ENCODE measurements at regions not wholly inside any gene's neighbourhood (a gene's known extent, or its start where the extent isn't known, plus 50 kb on each side); places are given as distances from the start of the nearest gene placed in this dataset.

DNA sequence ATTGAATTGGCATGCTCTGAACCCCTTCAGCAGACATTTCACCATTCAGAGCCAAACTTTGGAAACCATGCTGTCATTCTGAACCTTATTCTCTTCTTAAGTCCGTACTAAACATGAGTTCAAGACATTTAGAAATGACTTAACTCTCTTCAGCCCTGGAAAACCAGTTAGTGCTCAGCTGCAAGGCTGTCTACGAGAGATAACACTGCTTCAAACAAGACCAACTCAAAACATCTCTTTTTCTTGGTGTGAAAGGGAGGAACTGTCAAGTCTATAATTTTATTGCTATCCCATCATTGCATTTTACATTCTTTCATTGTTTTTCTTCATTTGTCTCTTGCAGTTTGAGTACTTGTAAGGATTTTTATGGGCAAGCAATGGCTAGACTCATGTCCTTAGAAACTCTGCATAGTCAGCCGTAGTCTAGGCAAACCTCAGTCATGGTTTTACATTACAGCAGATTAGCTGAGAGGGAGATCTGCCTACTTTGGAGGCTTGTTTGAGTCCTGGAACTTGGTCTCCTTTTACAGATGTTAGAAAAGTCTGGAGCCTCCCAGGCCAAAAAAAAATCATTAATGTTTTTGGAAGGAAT, 120.6 kb upstream of the JADE1 start:
- no peak for FAIRE-seq
- WGBS (ENCODE audit: low lambda C conversion rate), result 37% methylated on average over 3 of the region's 3 CpGs
- no peak for TF ChIP-seq ZNF773 (CRISPR knock-in tag; IDR thresholded peaks at IDR 0.05; ENCODE audit: borderline replicate concordance)
- no peak for TF ChIP-seq FOXP1 (IDR thresholded peaks at IDR 0.05)
- no peak for TF ChIP-seq FOXP1 (CRISPR knock-in tag; IDR thresholded peaks at IDR 0.05)
- TF ChIP-seq, protein P1, sequence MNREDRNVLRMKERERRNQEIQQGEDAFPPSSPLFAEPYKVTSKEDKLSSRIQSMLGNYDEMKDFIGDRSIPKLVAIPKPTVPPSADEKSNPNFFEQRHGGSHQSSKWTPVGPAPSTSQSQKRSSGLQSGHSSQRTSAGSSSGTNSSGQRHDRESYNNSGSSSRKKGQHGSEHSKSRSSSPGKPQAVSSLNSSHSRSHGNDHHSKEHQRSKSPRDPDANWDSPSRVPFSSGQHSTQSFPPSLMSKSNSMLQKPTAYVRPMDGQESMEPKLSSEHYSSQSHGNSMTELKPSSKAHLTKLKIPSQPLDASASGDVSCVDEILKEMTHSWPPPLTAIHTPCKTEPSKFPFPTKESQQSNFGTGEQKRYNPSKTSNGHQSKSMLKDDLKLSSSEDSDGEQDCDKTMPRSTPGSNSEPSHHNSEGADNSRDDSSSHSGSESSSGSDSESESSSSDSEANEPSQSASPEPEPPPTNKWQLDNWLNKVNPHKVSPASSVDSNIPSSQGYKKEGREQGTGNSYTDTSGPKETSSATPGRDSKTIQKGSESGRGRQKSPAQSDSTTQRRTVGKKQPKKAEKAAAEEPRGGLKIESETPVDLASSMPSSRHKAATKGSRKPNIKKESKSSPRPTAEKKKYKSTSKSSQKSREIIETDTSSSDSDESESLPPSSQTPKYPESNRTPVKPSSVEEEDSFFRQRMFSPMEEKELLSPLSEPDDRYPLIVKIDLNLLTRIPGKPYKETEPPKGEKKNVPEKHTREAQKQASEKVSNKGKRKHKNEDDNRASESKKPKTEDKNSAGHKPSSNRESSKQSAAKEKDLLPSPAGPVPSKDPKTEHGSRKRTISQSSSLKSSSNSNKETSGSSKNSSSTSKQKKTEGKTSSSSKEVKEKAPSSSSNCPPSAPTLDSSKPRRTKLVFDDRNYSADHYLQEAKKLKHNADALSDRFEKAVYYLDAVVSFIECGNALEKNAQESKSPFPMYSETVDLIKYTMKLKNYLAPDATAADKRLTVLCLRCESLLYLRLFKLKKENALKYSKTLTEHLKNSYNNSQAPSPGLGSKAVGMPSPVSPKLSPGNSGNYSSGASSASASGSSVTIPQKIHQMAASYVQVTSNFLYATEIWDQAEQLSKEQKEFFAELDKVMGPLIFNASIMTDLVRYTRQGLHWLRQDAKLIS (CRISPR knock-in tag; IDR thresholded peaks at IDR 0.05), result no peak
- TF ChIP-seq BRCA1 (CRISPR knock-in tag; IDR thresholded peaks at IDR 0.05), result no peak
- TF ChIP-seq MLX (CRISPR knock-in tag; IDR thresholded peaks at IDR 0.05), result no peak
- TF ChIP-seq RAD21 (CRISPR knock-in tag; IDR thresholded peaks at IDR 0.05), result no peak
- TF ChIP-seq PTBP1 (IDR thresholded peaks at IDR 0.05; ENCODE audit: low read depth, low read length, poor library complexity, severe bottlenecking), result no peak
- no peak for TF ChIP-seq MTF2 (CRISPR knock-in tag; IDR thresholded peaks at IDR 0.05; ENCODE audit: borderline replicate concordance)
- TF ChIP-seq RXRA (CRISPR knock-in tag; IDR thresholded peaks at IDR 0.05), result no peak
- no peak for TF ChIP-seq HHEX (CRISPR knock-in tag; IDR thresholded peaks at IDR 0.05)
- TF ChIP-seq, protein P2, sequence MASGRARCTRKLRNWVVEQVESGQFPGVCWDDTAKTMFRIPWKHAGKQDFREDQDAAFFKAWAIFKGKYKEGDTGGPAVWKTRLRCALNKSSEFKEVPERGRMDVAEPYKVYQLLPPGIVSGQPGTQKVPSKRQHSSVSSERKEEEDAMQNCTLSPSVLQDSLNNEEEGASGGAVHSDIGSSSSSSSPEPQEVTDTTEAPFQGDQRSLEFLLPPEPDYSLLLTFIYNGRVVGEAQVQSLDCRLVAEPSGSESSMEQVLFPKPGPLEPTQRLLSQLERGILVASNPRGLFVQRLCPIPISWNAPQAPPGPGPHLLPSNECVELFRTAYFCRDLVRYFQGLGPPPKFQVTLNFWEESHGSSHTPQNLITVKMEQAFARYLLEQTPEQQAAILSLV (CRISPR knock-in tag; IDR thresholded peaks at IDR 0.05; ENCODE audit: borderline replicate concordance), result no peak
- no peak for TF ChIP-seq MIER2 (CRISPR knock-in tag; IDR thresholded peaks at IDR 0.05)
- no peak for TF ChIP-seq DR1 (CRISPR knock-in tag; IDR thresholded peaks at IDR 0.05)
- no peak for TF ChIP-seq SNAPC5 (CRISPR knock-in tag; IDR thresholded peaks at IDR 0.05; ENCODE audit: borderline replicate concordance)
- no peak for TF ChIP-seq ISL2 (CRISPR knock-in tag; IDR thresholded peaks at IDR 0.05)
- TF ChIP-seq ZSCAN31 (CRISPR knock-in tag; IDR thresholded peaks at IDR 0.05; ENCODE audit: low read depth), result no peak
- no peak for TF ChIP-seq POLR2AphosphoS2 (IDR thresholded peaks at IDR 0.05; ENCODE audit: low read depth, low read length)
- TF ChIP-seq, protein P3, sequence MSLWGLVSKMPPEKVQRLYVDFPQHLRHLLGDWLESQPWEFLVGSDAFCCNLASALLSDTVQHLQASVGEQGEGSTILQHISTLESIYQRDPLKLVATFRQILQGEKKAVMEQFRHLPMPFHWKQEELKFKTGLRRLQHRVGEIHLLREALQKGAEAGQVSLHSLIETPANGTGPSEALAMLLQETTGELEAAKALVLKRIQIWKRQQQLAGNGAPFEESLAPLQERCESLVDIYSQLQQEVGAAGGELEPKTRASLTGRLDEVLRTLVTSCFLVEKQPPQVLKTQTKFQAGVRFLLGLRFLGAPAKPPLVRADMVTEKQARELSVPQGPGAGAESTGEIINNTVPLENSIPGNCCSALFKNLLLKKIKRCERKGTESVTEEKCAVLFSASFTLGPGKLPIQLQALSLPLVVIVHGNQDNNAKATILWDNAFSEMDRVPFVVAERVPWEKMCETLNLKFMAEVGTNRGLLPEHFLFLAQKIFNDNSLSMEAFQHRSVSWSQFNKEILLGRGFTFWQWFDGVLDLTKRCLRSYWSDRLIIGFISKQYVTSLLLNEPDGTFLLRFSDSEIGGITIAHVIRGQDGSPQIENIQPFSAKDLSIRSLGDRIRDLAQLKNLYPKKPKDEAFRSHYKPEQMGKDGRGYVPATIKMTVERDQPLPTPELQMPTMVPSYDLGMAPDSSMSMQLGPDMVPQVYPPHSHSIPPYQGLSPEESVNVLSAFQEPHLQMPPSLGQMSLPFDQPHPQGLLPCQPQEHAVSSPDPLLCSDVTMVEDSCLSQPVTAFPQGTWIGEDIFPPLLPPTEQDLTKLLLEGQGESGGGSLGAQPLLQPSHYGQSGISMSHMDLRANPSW (CRISPR knock-in tag; IDR thresholded peaks at IDR 0.05; ENCODE audit: borderline replicate concordance), result no peak

More for the DNA sequence above, 120.6 kb upstream of the JADE1 start:
- in situ Hi-C loops (cut with HindIII; ENCODE audit: extremely low pct_ligation_motif_present, low pct_unique_long_range_greater_than_20kb) (no loop called here), intact Hi-C loops (cut with micrococcal nuclease; ENCODE audit: unreplicated experiment) (no loop called here)
- no peaks in the 10 kb centered on the region for H4K20me1 ChIP-seq (ENCODE audit: insufficient read depth, low read length)
- peaks cover 11% of the 10 kb centered on the region; the same call in 1 of the 2 replicates for H3K9me3 ChIP-seq (ENCODE audit: low read length)
- no peak overlapping the region for H3K9ac ChIP-seq (ENCODE audit: insufficient read depth, low read depth, low read length)
- no peaks in the 10 kb centered on the region for H3K27me3 ChIP-seq (ENCODE audit: control insufficient read depth in 1 of 2, insufficient read depth in 2 of 2, low read length in 2 of 2)
- DNase-seq (ENCODE audit: low spot score) (no peak), ATAC-seq (no peak)
- no peak overlapping the region for H2AFZ ChIP-seq (ENCODE audit: low read length)
- ChIA-PET CTCF (ENCODE audit: low intra/inter-chr PET ratio, low total read pairs) (no interaction called here), POLR2A (no interaction called here)
- no peak overlapping the region for H3K27ac ChIP-seq (ENCODE audit: extremely low read length, insufficient read depth, low read length)
- no peak overlapping the region for H3K4me3 ChIP-seq (replicated peaks in 1 of 3; ENCODE audit: insufficient read depth in 1 of 3, low read depth in 2 of 3, low read length in 3 of 3)
- H3K36me3 ChIP-seq (replicated peaks in 1 of 2; ENCODE audit: control insufficient read depth in 1 of 2, insufficient read depth in 2 of 2, low read length in 2 of 2), result no peaks in the 10 kb centered on the region
- no peaks in the 10 kb centered on the region for H3K79me2 ChIP-seq (ENCODE audit: insufficient read depth, low read length)
- BruUV-seq (replicated peaks), result no TSS peak
- H3K4me2 ChIP-seq (ENCODE audit: low read depth, low read length), result no peak overlapping the region
- H3K4me1 ChIP-seq (ENCODE audit: insufficient read depth, low read length), result peaks cover 15% of the 10 kb centered on the region

Measured in HepG2 (cell line).